Neural cell (in vitro differentiated cells): ENCODE measurements at regions not wholly inside any gene's neighbourhood (a gene's known extent, or its start where the extent isn't known, plus 50 kb on each side); places are given as distances from the start of the nearest gene placed in this dataset.

Experiments used
- H2AFZ ChIP-seq: fragments of 200-600, 300-800 bp; sonication (generic), shearing (Covaris generic); 2 replicates; pipeline ENCODE4 v1.6.0; 2014; ENCODE audit warnings: low read depth, mild to moderate bottlenecking, antibody characterized with exemption, low read length, moderate library complexity
- H3F3A ChIP-seq: fragments of 200-600 bp; shearing (Covaris generic); 2 replicates; pipeline ENCODE4 v1.6.1; 2016; ENCODE audit warnings: mild to moderate bottlenecking, moderate library complexity, mixed read lengths, antibody characterized with exemption, low read length; ENCODE audit not compliant: insufficient read depth, poor library complexity, severe bottlenecking
- H3K27ac ChIP-seq: fragments of 200-600, 300-800 bp; sonication (generic), shearing (Covaris generic); 2 replicates; pipeline ENCODE4 v1.5.1; 2014; ENCODE audit warnings: mild to moderate bottlenecking, low read length, moderate library complexity
- H3K27me3 ChIP-seq: fragments of 300-800, 200-600 bp; sonication (generic), shearing (Covaris generic); 2 replicates; pipeline ENCODE4 v1.6.0; 2014; ENCODE audit warnings: mild to moderate bottlenecking, low read depth, low read length, moderate library complexity; ENCODE audit not compliant: insufficient read depth
- H3K36me3 ChIP-seq: fragments of 300-800, 200-600 bp; sonication (generic), shearing (Covaris generic); 2 replicates; pipeline ENCODE4 v1.5.1; 2014; ENCODE audit warnings: mild to moderate bottlenecking, antibody characterized with exemption, low read length, moderate library complexity; ENCODE audit not compliant: insufficient read depth
- H3K4me2 ChIP-seq: fragments of 300-800, 200-600 bp; sonication (generic), shearing (Covaris generic); 2 replicates; pipeline ENCODE4 v1.6.0; 2014; ENCODE audit warnings: mild to moderate bottlenecking, low read length
- H3K4me3 ChIP-seq: fragments of 300-800, 200-600 bp; sonication (generic), shearing (Covaris generic); 2 replicates; pipeline ENCODE4 v1.5.1; 2014; ENCODE audit warnings: mild to moderate bottlenecking, low read length, moderate library complexity
- H3K79me2 ChIP-seq: fragments of 200-600 bp; shearing (Covaris generic); replicated peaks from 2 replicates; pipeline ENCODE4 v1.6.0; 2014; ENCODE audit warnings: mild to moderate bottlenecking, low read length, moderate library complexity; ENCODE audit not compliant: insufficient read depth
- H3K9ac ChIP-seq: fragments of 300-800, 200-600 bp; sonication (generic), shearing (Covaris generic); 2 replicates; pipeline ENCODE4 v1.6.1; 2016; ENCODE audit warnings: mild to moderate bottlenecking, low read length, mixed read lengths
- H3K9me2 ChIP-seq: fragments of 200-600 bp; shearing (Covaris generic); 2 replicates; pipeline ENCODE4 v1.6.1; 2016; ENCODE audit warnings: mild to moderate bottlenecking, low read length, mixed read lengths; ENCODE audit not compliant: insufficient read depth
- H3K9me3 ChIP-seq: fragments of 200-600, 300-800 bp; sonication (generic), shearing (Covaris generic); 2 replicates; pipeline ENCODE4 v1.6.1; 2016; ENCODE audit warnings: mild to moderate bottlenecking, mixed run types, low read length, moderate library complexity, mixed read lengths
- H4K20me1 ChIP-seq: fragments of 200-600 bp; shearing (Covaris generic); 2 replicates; pipeline ENCODE4 v1.6.1; 2016; ENCODE audit warnings: mild to moderate bottlenecking, mixed run types; ENCODE audit not compliant: insufficient read depth
- EP300 ChIP-seq: fragments of 450-650 bp; conservative IDR thresholded peaks from 2 replicates; pipeline ENCODE4 v1.6.1; 2014; ENCODE audit warnings: antibody characterized with exemption, mild to moderate bottlenecking, moderate library complexity; ENCODE audit not compliant: poor library complexity, severe bottlenecking
- EZH2 ChIP-seq: fragments of 200-600, 300-800 bp; shearing (Covaris generic), sonication (generic); IDR thresholded peaks from 2 replicates; pipeline ENCODE4 v1.6.1; 2014; ENCODE audit warnings: antibody characterized with exemption, low read length, borderline replicate concordance, mild to moderate bottlenecking; ENCODE audit not compliant: insufficient read depth, poor library complexity, severe bottlenecking
- MXI1 ChIP-seq: fragments of 450-650 bp; conservative IDR thresholded peaks from 2 replicates; pipeline ENCODE4 v1.6.1; 2014; ENCODE audit warnings: antibody characterized with exemption, mild to moderate bottlenecking; ENCODE audit not compliant: poor library complexity, severe bottlenecking
- POLR2AphosphoS5 ChIP-seq: IDR thresholded peaks from 2 replicates; pipeline ENCODE4 v1.6.1; 2012
- RAD21 ChIP-seq: fragments of 450-650 bp; conservative IDR thresholded peaks from 2 replicates; pipeline ENCODE4 v1.6.1; 2014; ENCODE audit warnings: antibody characterized with exemption, mild to moderate bottlenecking, moderate library complexity
- SMC3 ChIP-seq: fragments of 450-650 bp; conservative IDR thresholded peaks from 2 replicates; pipeline ENCODE4 v1.6.1; 2014; ENCODE audit warnings: antibody characterized with exemption, mild to moderate bottlenecking, moderate library complexity; ENCODE audit not compliant: poor library complexity
- TAF1 ChIP-seq: IDR thresholded peaks from 2 replicates; pipeline ENCODE4 v1.6.1; 2012; ENCODE audit warnings: low read depth
- TF ChIP-seq, protein P1 (sequence below): fragments of 450-650 bp; IDR thresholded peaks from 2 replicates; pipeline ENCODE4 v1.5.1; 2014; ENCODE audit warnings: antibody characterized with exemption, mild to moderate bottlenecking, moderate library complexity; ENCODE audit not compliant: poor library complexity, severe bottlenecking
- TF ChIP-seq, protein P2 (sequence below): IDR thresholded peaks from 2 replicates; pipeline ENCODE4 v1.6.1; 2012; ENCODE audit warnings: borderline replicate concordance

DNA sequence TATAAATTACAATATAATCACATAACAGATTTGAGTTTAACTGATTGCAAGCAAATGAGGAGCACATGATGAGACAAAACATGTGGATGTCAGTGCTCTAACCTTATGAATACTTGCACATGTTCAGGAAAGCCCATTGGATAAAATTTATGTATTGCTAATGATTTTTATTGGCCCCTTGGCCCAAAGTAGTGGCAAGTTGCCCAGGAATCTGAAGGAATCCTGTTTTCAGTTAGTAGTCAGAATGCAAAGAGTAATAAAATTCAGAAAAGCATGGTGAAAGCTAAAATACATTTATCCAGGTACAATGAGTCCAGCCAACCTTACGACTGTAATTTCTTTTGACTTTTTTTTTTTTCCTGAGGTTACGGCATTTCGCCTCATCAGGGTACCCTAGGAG, 1539.4 kb downstream of the EFNB2 start:
- Histone ChIP-seq H3F3A (no peaks in the 10 kb centered on the region), H3K27me3 (no peaks in the 10 kb centered on the region), H3K9me2 (no peaks in the 10 kb centered on the region), H4K20me1 (no peaks in the 10 kb centered on the region), H3K27ac (no peak overlapping the region), H3K36me3 (no peaks in the 10 kb centered on the region), H3K4me3 (no peak overlapping the region), H3K4me2 (no peak overlapping the region), H3K9me3 (no peaks in the 10 kb centered on the region), H3K79me2 (no peaks in the 10 kb centered on the region), H2AFZ (no peak overlapping the region), H3K9ac (no peak overlapping the region)
- TF ChIP-seq TAF1: no peak
- no peak for TF ChIP-seq EZH2
- TF ChIP-seq, protein P1, sequence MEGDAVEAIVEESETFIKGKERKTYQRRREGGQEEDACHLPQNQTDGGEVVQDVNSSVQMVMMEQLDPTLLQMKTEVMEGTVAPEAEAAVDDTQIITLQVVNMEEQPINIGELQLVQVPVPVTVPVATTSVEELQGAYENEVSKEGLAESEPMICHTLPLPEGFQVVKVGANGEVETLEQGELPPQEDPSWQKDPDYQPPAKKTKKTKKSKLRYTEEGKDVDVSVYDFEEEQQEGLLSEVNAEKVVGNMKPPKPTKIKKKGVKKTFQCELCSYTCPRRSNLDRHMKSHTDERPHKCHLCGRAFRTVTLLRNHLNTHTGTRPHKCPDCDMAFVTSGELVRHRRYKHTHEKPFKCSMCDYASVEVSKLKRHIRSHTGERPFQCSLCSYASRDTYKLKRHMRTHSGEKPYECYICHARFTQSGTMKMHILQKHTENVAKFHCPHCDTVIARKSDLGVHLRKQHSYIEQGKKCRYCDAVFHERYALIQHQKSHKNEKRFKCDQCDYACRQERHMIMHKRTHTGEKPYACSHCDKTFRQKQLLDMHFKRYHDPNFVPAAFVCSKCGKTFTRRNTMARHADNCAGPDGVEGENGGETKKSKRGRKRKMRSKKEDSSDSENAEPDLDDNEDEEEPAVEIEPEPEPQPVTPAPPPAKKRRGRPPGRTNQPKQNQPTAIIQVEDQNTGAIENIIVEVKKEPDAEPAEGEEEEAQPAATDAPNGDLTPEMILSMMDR: no peak
- TF ChIP-seq, protein P2, sequence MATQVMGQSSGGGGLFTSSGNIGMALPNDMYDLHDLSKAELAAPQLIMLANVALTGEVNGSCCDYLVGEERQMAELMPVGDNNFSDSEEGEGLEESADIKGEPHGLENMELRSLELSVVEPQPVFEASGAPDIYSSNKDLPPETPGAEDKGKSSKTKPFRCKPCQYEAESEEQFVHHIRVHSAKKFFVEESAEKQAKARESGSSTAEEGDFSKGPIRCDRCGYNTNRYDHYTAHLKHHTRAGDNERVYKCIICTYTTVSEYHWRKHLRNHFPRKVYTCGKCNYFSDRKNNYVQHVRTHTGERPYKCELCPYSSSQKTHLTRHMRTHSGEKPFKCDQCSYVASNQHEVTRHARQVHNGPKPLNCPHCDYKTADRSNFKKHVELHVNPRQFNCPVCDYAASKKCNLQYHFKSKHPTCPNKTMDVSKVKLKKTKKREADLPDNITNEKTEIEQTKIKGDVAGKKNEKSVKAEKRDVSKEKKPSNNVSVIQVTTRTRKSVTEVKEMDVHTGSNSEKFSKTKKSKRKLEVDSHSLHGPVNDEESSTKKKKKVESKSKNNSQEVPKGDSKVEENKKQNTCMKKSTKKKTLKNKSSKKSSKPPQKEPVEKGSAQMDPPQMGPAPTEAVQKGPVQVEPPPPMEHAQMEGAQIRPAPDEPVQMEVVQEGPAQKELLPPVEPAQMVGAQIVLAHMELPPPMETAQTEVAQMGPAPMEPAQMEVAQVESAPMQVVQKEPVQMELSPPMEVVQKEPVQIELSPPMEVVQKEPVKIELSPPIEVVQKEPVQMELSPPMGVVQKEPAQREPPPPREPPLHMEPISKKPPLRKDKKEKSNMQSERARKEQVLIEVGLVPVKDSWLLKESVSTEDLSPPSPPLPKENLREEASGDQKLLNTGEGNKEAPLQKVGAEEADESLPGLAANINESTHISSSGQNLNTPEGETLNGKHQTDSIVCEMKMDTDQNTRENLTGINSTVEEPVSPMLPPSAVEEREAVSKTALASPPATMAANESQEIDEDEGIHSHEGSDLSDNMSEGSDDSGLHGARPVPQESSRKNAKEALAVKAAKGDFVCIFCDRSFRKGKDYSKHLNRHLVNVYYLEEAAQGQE: no peak
- no peak for TF ChIP-seq POLR2AphosphoS5
- TF ChIP-seq SMC3: no peak
- TF ChIP-seq EP300: no peak
- no peak for TF ChIP-seq RAD21
- TF ChIP-seq MXI1: no peak

DNA sequence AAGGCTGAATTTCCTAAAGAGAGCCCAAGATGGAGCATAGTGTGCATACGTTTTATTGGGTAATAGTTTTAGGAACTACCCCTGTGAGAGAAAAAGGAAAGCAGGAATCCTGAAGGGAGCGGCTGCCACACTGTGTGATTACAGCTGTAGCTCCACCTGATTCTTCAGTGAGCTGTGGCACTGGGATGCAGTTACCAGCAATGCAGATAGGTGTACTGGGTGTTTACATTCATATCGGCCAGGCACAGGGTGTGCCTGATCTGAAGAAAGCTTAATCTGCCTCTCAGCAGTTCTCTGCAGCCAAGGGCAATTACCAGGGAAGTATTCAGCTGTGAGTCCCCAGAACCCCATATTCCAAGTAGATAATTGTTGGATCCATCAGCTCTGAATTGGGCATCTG, 1541.8 kb downstream of the EFNB2 start:
- no peaks in the 10 kb centered on the region for H3K79me2 ChIP-seq
- H3K36me3 ChIP-seq: no peaks in the 10 kb centered on the region
- no peak for TF ChIP-seq SMC3
- TF ChIP-seq, protein P2: no peak
- no peak for TF ChIP-seq POLR2AphosphoS5
- no peak for TF ChIP-seq RAD21
- no peak for TF ChIP-seq MXI1
- no peak for TF ChIP-seq EZH2
- TF ChIP-seq TAF1: no peak
- TF ChIP-seq, protein P1: no peak
- no peak for TF ChIP-seq EP300
- no peaks in the 10 kb centered on the region for H3K9me2 ChIP-seq
- H3K27ac ChIP-seq: no peak overlapping the region
- no peaks in the 10 kb centered on the region for H3F3A ChIP-seq
- H4K20me1 ChIP-seq: no peaks in the 10 kb centered on the region
- H3K9ac ChIP-seq: no peak overlapping the region
- H3K9me3 ChIP-seq: no peaks in the 10 kb centered on the region
- no peak overlapping the region for H3K4me3 ChIP-seq
- no peaks in the 10 kb centered on the region for H3K27me3 ChIP-seq
- H2AFZ ChIP-seq: no peak overlapping the region
- H3K4me2 ChIP-seq: no peak overlapping the region
